Neural cell (in vitro differentiated cells): ENCODE measurements at regions not wholly inside any gene's neighbourhood (a gene's known extent, or its start where the extent isn't known, plus 50 kb on each side); places are given as distances from the start of the nearest gene placed in this dataset.

Experiments
- H2AFZ ChIP-seq: fragments of 200-600, 300-800 bp; sonication (generic), shearing (Covaris generic); 2 replicates; pipeline ENCODE4 v1.6.0; 2014; ENCODE audit warnings: low read depth, mild to moderate bottlenecking, antibody characterized with exemption, low read length, moderate library complexity
- H3F3A ChIP-seq: fragments of 200-600 bp; shearing (Covaris generic); 2 replicates; pipeline ENCODE4 v1.6.1; 2016; ENCODE audit warnings: mild to moderate bottlenecking, moderate library complexity, mixed read lengths, antibody characterized with exemption, low read length; ENCODE audit not compliant: insufficient read depth, poor library complexity, severe bottlenecking
- H3K27ac ChIP-seq: fragments of 200-600, 300-800 bp; sonication (generic), shearing (Covaris generic); 2 replicates; pipeline ENCODE4 v1.5.1; 2014; ENCODE audit warnings: mild to moderate bottlenecking, low read length, moderate library complexity
- H3K27me3 ChIP-seq: fragments of 300-800, 200-600 bp; sonication (generic), shearing (Covaris generic); 2 replicates; pipeline ENCODE4 v1.6.0; 2014; ENCODE audit warnings: mild to moderate bottlenecking, low read depth, low read length, moderate library complexity; ENCODE audit not compliant: insufficient read depth
- H3K36me3 ChIP-seq: fragments of 300-800, 200-600 bp; sonication (generic), shearing (Covaris generic); 2 replicates; pipeline ENCODE4 v1.5.1; 2014; ENCODE audit warnings: mild to moderate bottlenecking, antibody characterized with exemption, low read length, moderate library complexity; ENCODE audit not compliant: insufficient read depth
- H3K4me2 ChIP-seq: fragments of 300-800, 200-600 bp; sonication (generic), shearing (Covaris generic); 2 replicates; pipeline ENCODE4 v1.6.0; 2014; ENCODE audit warnings: mild to moderate bottlenecking, low read length
- H3K4me3 ChIP-seq: fragments of 300-800, 200-600 bp; sonication (generic), shearing (Covaris generic); 2 replicates; pipeline ENCODE4 v1.5.1; 2014; ENCODE audit warnings: mild to moderate bottlenecking, low read length, moderate library complexity
- H3K79me2 ChIP-seq: fragments of 200-600 bp; shearing (Covaris generic); replicated peaks from 2 replicates; pipeline ENCODE4 v1.6.0; 2014; ENCODE audit warnings: mild to moderate bottlenecking, low read length, moderate library complexity; ENCODE audit not compliant: insufficient read depth
- H3K9ac ChIP-seq: fragments of 300-800, 200-600 bp; sonication (generic), shearing (Covaris generic); 2 replicates; pipeline ENCODE4 v1.6.1; 2016; ENCODE audit warnings: mild to moderate bottlenecking, low read length, mixed read lengths
- H3K9me2 ChIP-seq: fragments of 200-600 bp; shearing (Covaris generic); 2 replicates; pipeline ENCODE4 v1.6.1; 2016; ENCODE audit warnings: mild to moderate bottlenecking, low read length, mixed read lengths; ENCODE audit not compliant: insufficient read depth
- H3K9me3 ChIP-seq: fragments of 200-600, 300-800 bp; sonication (generic), shearing (Covaris generic); 2 replicates; pipeline ENCODE4 v1.6.1; 2016; ENCODE audit warnings: mild to moderate bottlenecking, mixed run types, low read length, moderate library complexity, mixed read lengths
- H4K20me1 ChIP-seq: fragments of 200-600 bp; shearing (Covaris generic); 2 replicates; pipeline ENCODE4 v1.6.1; 2016; ENCODE audit warnings: mild to moderate bottlenecking, mixed run types; ENCODE audit not compliant: insufficient read depth
- EP300 ChIP-seq: fragments of 450-650 bp; conservative IDR thresholded peaks from 2 replicates; pipeline ENCODE4 v1.6.1; 2014; ENCODE audit warnings: antibody characterized with exemption, mild to moderate bottlenecking, moderate library complexity; ENCODE audit not compliant: poor library complexity, severe bottlenecking
- EZH2 ChIP-seq: fragments of 200-600, 300-800 bp; shearing (Covaris generic), sonication (generic); IDR thresholded peaks from 2 replicates; pipeline ENCODE4 v1.6.1; 2014; ENCODE audit warnings: antibody characterized with exemption, low read length, borderline replicate concordance, mild to moderate bottlenecking; ENCODE audit not compliant: insufficient read depth, poor library complexity, severe bottlenecking
- MXI1 ChIP-seq: fragments of 450-650 bp; conservative IDR thresholded peaks from 2 replicates; pipeline ENCODE4 v1.6.1; 2014; ENCODE audit warnings: antibody characterized with exemption, mild to moderate bottlenecking; ENCODE audit not compliant: poor library complexity, severe bottlenecking
- POLR2AphosphoS5 ChIP-seq: IDR thresholded peaks from 2 replicates; pipeline ENCODE4 v1.6.1; 2012
- RAD21 ChIP-seq: fragments of 450-650 bp; conservative IDR thresholded peaks from 2 replicates; pipeline ENCODE4 v1.6.1; 2014; ENCODE audit warnings: antibody characterized with exemption, mild to moderate bottlenecking, moderate library complexity
- SMC3 ChIP-seq: fragments of 450-650 bp; conservative IDR thresholded peaks from 2 replicates; pipeline ENCODE4 v1.6.1; 2014; ENCODE audit warnings: antibody characterized with exemption, mild to moderate bottlenecking, moderate library complexity; ENCODE audit not compliant: poor library complexity
- TAF1 ChIP-seq: IDR thresholded peaks from 2 replicates; pipeline ENCODE4 v1.6.1; 2012; ENCODE audit warnings: low read depth
- TF ChIP-seq, protein P1 (sequence below): fragments of 450-650 bp; IDR thresholded peaks from 2 replicates; pipeline ENCODE4 v1.5.1; 2014; ENCODE audit warnings: antibody characterized with exemption, mild to moderate bottlenecking, moderate library complexity; ENCODE audit not compliant: poor library complexity, severe bottlenecking
- TF ChIP-seq, protein P2 (sequence below): IDR thresholded peaks from 2 replicates; pipeline ENCODE4 v1.6.1; 2012; ENCODE audit warnings: borderline replicate concordance

DNA sequence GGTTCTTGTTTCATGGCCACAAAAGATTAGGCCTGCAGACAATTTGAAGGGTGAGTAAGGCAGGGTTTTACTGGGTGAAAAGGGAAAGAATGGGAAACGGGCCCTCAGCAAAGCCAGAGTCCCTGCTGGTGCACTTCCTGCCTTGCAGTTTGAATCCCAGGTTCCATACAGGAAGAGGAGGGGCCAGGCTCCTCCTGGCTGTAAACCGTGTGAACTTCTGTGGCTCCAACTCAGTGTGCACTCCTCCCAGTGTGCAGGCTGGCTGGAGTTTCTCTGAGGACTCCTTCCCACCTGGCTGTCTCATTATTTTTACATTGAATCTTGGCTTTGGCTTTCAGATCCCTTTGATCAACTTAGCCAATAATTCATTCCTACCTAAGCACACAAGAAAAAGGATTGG, 367.1 kb upstream of the KLF4 start:
- Histone ChIP-seq H3K4me3 (no peak overlapping the region), H3K9ac (no peak overlapping the region), H3K27ac (no peak overlapping the region), H3K36me3 (no peaks in the 10 kb centered on the region), H3K9me2 (no peaks in the 10 kb centered on the region), H3F3A (no peaks in the 10 kb centered on the region), H3K9me3 (no peaks in the 10 kb centered on the region), H3K79me2 (no peaks in the 10 kb centered on the region), H2AFZ (no peak overlapping the region), H4K20me1 (no peaks in the 10 kb centered on the region), H3K4me2 (no peak overlapping the region), H3K27me3 (no peaks in the 10 kb centered on the region)
- TF ChIP-seq POLR2AphosphoS5 = no peak
- no peak for TF ChIP-seq MXI1
- no peak for TF ChIP-seq RAD21
- no peak for TF ChIP-seq EP300

DNA sequence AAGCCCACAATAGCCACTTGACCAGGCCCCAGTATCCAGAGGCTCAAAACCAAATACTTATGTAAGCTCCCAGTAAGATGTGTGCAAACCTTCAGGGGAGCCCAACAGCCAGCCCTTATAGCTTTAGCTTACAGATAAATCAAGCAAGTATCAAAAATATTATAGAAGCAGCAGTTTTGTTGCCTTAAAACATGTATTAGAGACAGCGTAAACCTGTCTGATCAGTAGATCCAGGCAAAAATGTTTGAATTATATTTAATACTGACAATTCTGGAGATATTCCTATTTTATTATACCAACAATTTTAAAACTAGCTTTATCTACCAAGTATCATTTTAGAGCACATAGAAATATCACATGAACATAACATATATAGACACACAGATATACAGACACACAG, 365.6 kb upstream of the KLF4 start:
- no peaks in the 10 kb centered on the region for H3K79me2 ChIP-seq
- no peak overlapping the region for H3K4me2 ChIP-seq
- no peaks in the 10 kb centered on the region for H3K9me2 ChIP-seq
- H3K36me3 ChIP-seq = no peaks in the 10 kb centered on the region
- no peak overlapping the region for H3K9ac ChIP-seq
- no peaks in the 10 kb centered on the region for H3K27me3 ChIP-seq
- no peaks in the 10 kb centered on the region for H3K9me3 ChIP-seq
- H2AFZ ChIP-seq = no peak overlapping the region
- H3K4me3 ChIP-seq = no peak overlapping the region
- no peak overlapping the region for H3K27ac ChIP-seq
- H3F3A ChIP-seq = no peaks in the 10 kb centered on the region
- no peaks in the 10 kb centered on the region for H4K20me1 ChIP-seq
- TF ChIP-seq MXI1 = no peak

DNA sequence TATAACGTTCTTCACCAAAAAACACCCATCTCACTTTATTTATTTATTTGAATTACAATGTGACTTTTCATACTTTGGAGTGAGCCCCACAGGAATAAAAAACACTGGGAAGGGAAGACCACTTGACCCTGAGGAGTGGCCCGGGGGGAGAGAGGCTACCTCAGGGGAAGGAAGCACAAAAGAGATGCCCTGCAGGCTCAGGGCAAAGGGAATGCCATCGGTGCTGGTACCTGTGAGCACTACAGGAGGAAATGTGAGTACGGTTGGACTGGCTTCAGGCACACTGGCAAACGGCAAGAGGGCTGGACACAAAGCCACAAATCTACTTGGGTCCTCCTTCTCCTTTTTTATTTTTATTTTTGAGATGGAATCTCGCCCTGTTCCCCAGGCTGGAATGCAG, 363.9 kb upstream of the KLF4 start:
- Histone ChIP-seq H3F3A (no peaks in the 10 kb centered on the region), H3K4me2 (no peak overlapping the region), H3K9me3 (no peaks in the 10 kb centered on the region), H3K9ac (no peak overlapping the region), H3K9me2 (no peaks in the 10 kb centered on the region), H2AFZ (no peak overlapping the region), H3K27me3 (no peaks in the 10 kb centered on the region), H3K36me3 (no peaks in the 10 kb centered on the region), H3K27ac (no peak overlapping the region), H3K79me2 (no peaks in the 10 kb centered on the region), H3K4me3 (no peak overlapping the region), H4K20me1 (no peaks in the 10 kb centered on the region)
- TF ChIP-seq RAD21 (no peak), EZH2 (no peak), POLR2AphosphoS5 (no peak), TAF1 (no peak), SMC3 (no peak), EP300 (no peak), MXI1 (no peak)
- TF ChIP-seq, protein P1, sequence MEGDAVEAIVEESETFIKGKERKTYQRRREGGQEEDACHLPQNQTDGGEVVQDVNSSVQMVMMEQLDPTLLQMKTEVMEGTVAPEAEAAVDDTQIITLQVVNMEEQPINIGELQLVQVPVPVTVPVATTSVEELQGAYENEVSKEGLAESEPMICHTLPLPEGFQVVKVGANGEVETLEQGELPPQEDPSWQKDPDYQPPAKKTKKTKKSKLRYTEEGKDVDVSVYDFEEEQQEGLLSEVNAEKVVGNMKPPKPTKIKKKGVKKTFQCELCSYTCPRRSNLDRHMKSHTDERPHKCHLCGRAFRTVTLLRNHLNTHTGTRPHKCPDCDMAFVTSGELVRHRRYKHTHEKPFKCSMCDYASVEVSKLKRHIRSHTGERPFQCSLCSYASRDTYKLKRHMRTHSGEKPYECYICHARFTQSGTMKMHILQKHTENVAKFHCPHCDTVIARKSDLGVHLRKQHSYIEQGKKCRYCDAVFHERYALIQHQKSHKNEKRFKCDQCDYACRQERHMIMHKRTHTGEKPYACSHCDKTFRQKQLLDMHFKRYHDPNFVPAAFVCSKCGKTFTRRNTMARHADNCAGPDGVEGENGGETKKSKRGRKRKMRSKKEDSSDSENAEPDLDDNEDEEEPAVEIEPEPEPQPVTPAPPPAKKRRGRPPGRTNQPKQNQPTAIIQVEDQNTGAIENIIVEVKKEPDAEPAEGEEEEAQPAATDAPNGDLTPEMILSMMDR = no peak
- TF ChIP-seq, protein P2, sequence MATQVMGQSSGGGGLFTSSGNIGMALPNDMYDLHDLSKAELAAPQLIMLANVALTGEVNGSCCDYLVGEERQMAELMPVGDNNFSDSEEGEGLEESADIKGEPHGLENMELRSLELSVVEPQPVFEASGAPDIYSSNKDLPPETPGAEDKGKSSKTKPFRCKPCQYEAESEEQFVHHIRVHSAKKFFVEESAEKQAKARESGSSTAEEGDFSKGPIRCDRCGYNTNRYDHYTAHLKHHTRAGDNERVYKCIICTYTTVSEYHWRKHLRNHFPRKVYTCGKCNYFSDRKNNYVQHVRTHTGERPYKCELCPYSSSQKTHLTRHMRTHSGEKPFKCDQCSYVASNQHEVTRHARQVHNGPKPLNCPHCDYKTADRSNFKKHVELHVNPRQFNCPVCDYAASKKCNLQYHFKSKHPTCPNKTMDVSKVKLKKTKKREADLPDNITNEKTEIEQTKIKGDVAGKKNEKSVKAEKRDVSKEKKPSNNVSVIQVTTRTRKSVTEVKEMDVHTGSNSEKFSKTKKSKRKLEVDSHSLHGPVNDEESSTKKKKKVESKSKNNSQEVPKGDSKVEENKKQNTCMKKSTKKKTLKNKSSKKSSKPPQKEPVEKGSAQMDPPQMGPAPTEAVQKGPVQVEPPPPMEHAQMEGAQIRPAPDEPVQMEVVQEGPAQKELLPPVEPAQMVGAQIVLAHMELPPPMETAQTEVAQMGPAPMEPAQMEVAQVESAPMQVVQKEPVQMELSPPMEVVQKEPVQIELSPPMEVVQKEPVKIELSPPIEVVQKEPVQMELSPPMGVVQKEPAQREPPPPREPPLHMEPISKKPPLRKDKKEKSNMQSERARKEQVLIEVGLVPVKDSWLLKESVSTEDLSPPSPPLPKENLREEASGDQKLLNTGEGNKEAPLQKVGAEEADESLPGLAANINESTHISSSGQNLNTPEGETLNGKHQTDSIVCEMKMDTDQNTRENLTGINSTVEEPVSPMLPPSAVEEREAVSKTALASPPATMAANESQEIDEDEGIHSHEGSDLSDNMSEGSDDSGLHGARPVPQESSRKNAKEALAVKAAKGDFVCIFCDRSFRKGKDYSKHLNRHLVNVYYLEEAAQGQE = no peak
